SJSA1 (cell line): ENCODE measurements at regions not wholly inside any gene's neighbourhood (a gene's known extent, or its start where the extent isn't known, plus 50 kb on each side); places are given as distances from the start of the nearest gene placed in this dataset.

Experiments used
- DNase-seq, 2 experiments: peaks; one replicate each; pipeline ENCODE4 v3.0.0-alpha.2; 2015 to 2020; ENCODE audit warnings: low spot score in 2 of 2, low read depth in 1 of 2
- H3K27ac ChIP-seq: fragments of 250-450 bp; sonication (Bioruptor Pico); 2 replicates; pipeline ENCODE4 v1.5.1; 2020; ENCODE audit warnings: mild to moderate bottlenecking, moderate library complexity
- H3K27me3 ChIP-seq: fragments of 250-450 bp; sonication (Bioruptor Pico); replicated peaks from 2 replicates; pipeline ENCODE4 v1.5.1; 2020; ENCODE audit warnings: mild to moderate bottlenecking, moderate library complexity
- H3K36me3 ChIP-seq: fragments of 250-450 bp; sonication (Bioruptor Pico); 2 replicates; pipeline ENCODE4 v1.5.1; 2020; ENCODE audit warnings: mild to moderate bottlenecking
- H3K4me1 ChIP-seq: fragments of 250-450 bp; sonication (Bioruptor Pico); replicated peaks from 2 replicates; pipeline ENCODE4 v1.6.1; 2021; ENCODE audit warnings: mild to moderate bottlenecking
- H3K4me3 ChIP-seq: fragments of 250-450 bp; sonication (Bioruptor Pico); 2 replicates; pipeline ENCODE4 v1.5.1; 2020; ENCODE audit warnings: mild to moderate bottlenecking
- H3K9me3 ChIP-seq: fragments of 250-450 bp; sonication (Bioruptor Pico); replicated peaks from 2 replicates; pipeline ENCODE4 v1.5.1; 2020; ENCODE audit warnings: mild to moderate bottlenecking

GRCh38 chr18:60875957-60876507 lies 457.2 kb upstream of the CDH20 start:
- H3K36me3 ChIP-seq, result no peaks in the 10 kb centered on the region
- no peak overlapping the region for H3K4me3 ChIP-seq
- no peak overlapping the region for H3K27ac ChIP-seq
- H3K4me1 ChIP-seq, result no peaks in the 10 kb centered on the region
- no peaks in the 10 kb centered on the region for H3K27me3 ChIP-seq
- H3K9me3 ChIP-seq, result no peaks in the 10 kb centered on the region
- no peak for DNase-seq

- Histone ChIP-seq H3K36me3 (no peaks in the 10 kb centered on the region), H3K27ac (no peak overlapping the region), H3K27me3 (no peaks in the 10 kb centered on the region), H3K4me1 (no peaks in the 10 kb centered on the region), H3K4me3 (no peak overlapping the region), H3K9me3 (no peaks in the 10 kb centered on the region)
- no peak for DNase-seq
Measured at GRCh38 chr18:60880184-60880583, 453.0 kb upstream of the CDH20 start.

GRCh38 chr18:60883587-60883986 lies 449.6 kb upstream of the CDH20 start:
- H3K36me3 ChIP-seq, result no peaks in the 10 kb centered on the region
- no peak overlapping the region for H3K4me3 ChIP-seq
- H3K27me3 ChIP-seq, result no peaks in the 10 kb centered on the region
- H3K27ac ChIP-seq, result no peak overlapping the region
- DNase-seq, result no peak
- H3K4me1 ChIP-seq, result no peaks in the 10 kb centered on the region
- H3K9me3 ChIP-seq, result no peaks in the 10 kb centered on the region

- Histone ChIP-seq H3K36me3 (no peaks in the 10 kb centered on the region), H3K27me3 (no peaks in the 10 kb centered on the region), H3K27ac (no peak overlapping the region), H3K4me1 (no peaks in the 10 kb centered on the region), H3K9me3 (no peaks in the 10 kb centered on the region), H3K4me3 (no peak overlapping the region)
- DNase-seq, result no peak
Measured at GRCh38 chr18:60888071-60888624, 445.1 kb upstream of the CDH20 start.

- Histone ChIP-seq H3K27me3 (no peaks in the 10 kb centered on the region), H3K27ac (no peak overlapping the region), H3K9me3 (no peaks in the 10 kb centered on the region), H3K4me3 (no peak overlapping the region), H3K36me3 (no peaks in the 10 kb centered on the region), H3K4me1 (no peaks in the 10 kb centered on the region)
- no peak for DNase-seq
Measured at GRCh38 chr18:60889442-60889841, 443.8 kb upstream of the CDH20 start.

- no peak overlapping the region for H3K4me3 ChIP-seq
- H3K36me3 ChIP-seq, result no peaks in the 10 kb centered on the region
- no peaks in the 10 kb centered on the region for H3K4me1 ChIP-seq
- H3K27me3 ChIP-seq, result no peaks in the 10 kb centered on the region
- no peaks in the 10 kb centered on the region for H3K9me3 ChIP-seq
- H3K27ac ChIP-seq, result no peak overlapping the region
- DNase-seq, result no peak
Measured at GRCh38 chr18:60891936-60892335, 441.3 kb upstream of the CDH20 start.

- Histone ChIP-seq H3K36me3 (no peaks in the 10 kb centered on the region), H3K27me3 (no peaks in the 10 kb centered on the region), H3K4me3 (no peak overlapping the region), H3K27ac (no peak overlapping the region), H3K4me1 (no peaks in the 10 kb centered on the region), H3K9me3 (no peaks in the 10 kb centered on the region)
- DNase-seq, result no peak
Measured at GRCh38 chr18:60892441-60892840, 440.8 kb upstream of the CDH20 start.

GRCh38 chr18:60892855-60893254 lies 440.4 kb upstream of the CDH20 start:
- no peak overlapping the region for H3K4me3 ChIP-seq
- no peak for DNase-seq
- H3K27ac ChIP-seq, result no peak overlapping the region
- H3K36me3 ChIP-seq, result no peaks in the 10 kb centered on the region
- H3K9me3 ChIP-seq, result no peaks in the 10 kb centered on the region
- H3K4me1 ChIP-seq, result no peaks in the 10 kb centered on the region
- no peaks in the 10 kb centered on the region for H3K27me3 ChIP-seq

- Histone ChIP-seq H3K27me3 (no peaks in the 10 kb centered on the region), H3K9me3 (no peaks in the 10 kb centered on the region), H3K4me1 (no peaks in the 10 kb centered on the region), H3K4me3 (no peak overlapping the region), H3K27ac (no peak overlapping the region), H3K36me3 (no peaks in the 10 kb centered on the region)
- no peak for DNase-seq
Measured at GRCh38 chr18:60893355-60894097, 439.7 kb upstream of the CDH20 start.

- Histone ChIP-seq H3K4me1 (no peaks in the 10 kb centered on the region), H3K36me3 (no peaks in the 10 kb centered on the region), H3K4me3 (no peak overlapping the region), H3K9me3 (no peaks in the 10 kb centered on the region), H3K27me3 (no peaks in the 10 kb centered on the region), H3K27ac (no peak overlapping the region)
- no peak for DNase-seq
Measured at GRCh38 chr18:60894254-60894945, 438.8 kb upstream of the CDH20 start.

GRCh38 chr18:60895181-60895580 lies 438.0 kb upstream of the CDH20 start:
- DNase-seq, result no peak
- Histone ChIP-seq H3K4me3 (no peak overlapping the region), H3K9me3 (no peaks in the 10 kb centered on the region), H3K27me3 (no peaks in the 10 kb centered on the region), H3K36me3 (no peaks in the 10 kb centered on the region), H3K4me1 (no peaks in the 10 kb centered on the region), H3K27ac (no peak overlapping the region)

- H3K27ac ChIP-seq, result no peak overlapping the region
- no peak overlapping the region for H3K4me3 ChIP-seq
- no peaks in the 10 kb centered on the region for H3K27me3 ChIP-seq
- no peaks in the 10 kb centered on the region for H3K4me1 ChIP-seq
- no peaks in the 10 kb centered on the region for H3K36me3 ChIP-seq
- DNase-seq, result no peak
- no peaks in the 10 kb centered on the region for H3K9me3 ChIP-seq
Measured at GRCh38 chr18:60898111-60898510, 435.1 kb upstream of the CDH20 start.

GRCh38 chr18:60905699-60906098 lies 427.5 kb upstream of the CDH20 start:
- Histone ChIP-seq H3K4me1 (no peaks in the 10 kb centered on the region), H3K27ac (no peak overlapping the region), H3K4me3 (no peak overlapping the region), H3K9me3 (no peaks in the 10 kb centered on the region), H3K27me3 (no peaks in the 10 kb centered on the region), H3K36me3 (no peaks in the 10 kb centered on the region)
- no peak for DNase-seq

- no peak overlapping the region for H3K4me3 ChIP-seq
- no peak overlapping the region for H3K27ac ChIP-seq
- H3K27me3 ChIP-seq, result no peaks in the 10 kb centered on the region
- no peak for DNase-seq
- no peaks in the 10 kb centered on the region for H3K36me3 ChIP-seq
- H3K4me1 ChIP-seq, result no peaks in the 10 kb centered on the region
- no peaks in the 10 kb centered on the region for H3K9me3 ChIP-seq
Measured at GRCh38 chr18:60910534-60910933, 422.7 kb upstream of the CDH20 start.
